ENCODE measurements at regions not wholly inside any gene's neighbourhood (a gene's known extent, or its start where the extent isn't known, plus 50 kb on each side); places are given as distances from the start of the nearest gene placed in this dataset.
"Not testable (repeated sequence)": the region's sequence is repeated elsewhere in the genome, so short reads cannot be mapped to it uniquely, and the experiment has no call there.

GRCh38 chr6:167230288-167230687 is 60.8 kb upstream of the UNC93A start:
- no peak for DNase-seq

- no peak for DNase-seq
These were observed 58.8 kb upstream of the UNC93A start for GRCh38 chr6:167232356-167232755.

GRCh38 chr6:167233490-167233889 is 57.6 kb upstream of the UNC93A start:
- no peak for DNase-seq

GRCh38 chr6:167234576-167234975 is 56.5 kb upstream of the UNC93A start:
- not testable (repeated sequence) for DNase-seq

- DNase-seq = no peak
These were observed 56.1 kb upstream of the UNC93A start for GRCh38 chr6:167235005-167235404.

GRCh38 chr6:167235421-167236238 is 55.5 kb upstream of the UNC93A start:
- DNase-seq = no peak

GRCh38 chr6:167236239-167236571 is 54.9 kb upstream of the UNC93A start:
- no peak for DNase-seq

- DNase-seq = no peak
These were observed 53.5 kb upstream of the UNC93A start for GRCh38 chr6:167237438-167238145.

GRCh38 chr6:167238146-167238693 is 52.9 kb upstream of the UNC93A start:
- no peak for DNase-seq

GRCh38 chr6:167238694-167239467 is 52.2 kb upstream of the UNC93A start:
- DNase-seq = no peak

- not testable (repeated sequence) for DNase-seq
These were observed 51.6 kb upstream of the UNC93A start for GRCh38 chr6:167239470-167239869.

- no peak for DNase-seq
These were observed 51.0 kb upstream of the UNC93A start for GRCh38 chr6:167240034-167240541.
